HL-60/S4 treated with retinoic acid at 250 ng/mL for 4 days and 3 days (cell line): ENCODE measurements at regions not wholly inside any gene's neighbourhood (a gene's known extent, or its start where the extent isn't known, plus 50 kb on each side); places are given as distances from the start of the nearest gene placed in this dataset.

ENCODE experiments used
- in situ Hi-C: fragments of 300-500 bp; cut with MboI; formaldehyde crosslinking; loops from 2 replicates; pipeline ENCODE4 v1.7.0; 2022; ENCODE audit warnings: low sequenced_read_pairs

- in situ Hi-C loops, result no loop called here
These were observed 323.4 kb downstream of the LTN1 start for GRCh38 chr21:28669321-28669720.

- in situ Hi-C loops, result no loop called here
These were observed 328.9 kb downstream of the LTN1 start for GRCh38 chr21:28663754-28664153.

GRCh38 chr21:28663111-28663693 is 329.5 kb downstream of the LTN1 start:
- in situ Hi-C loops, result no loop called here

GRCh38 chr21:28657566-28657965 is 335.1 kb downstream of the LTN1 start:
- in situ Hi-C loops, result no loop called here

- in situ Hi-C loops, result no loop called here
These were observed 337.2 kb downstream of the LTN1 start for GRCh38 chr21:28655471-28655870.

GRCh38 chr21:28654406-28654805 is 338.3 kb downstream of the LTN1 start:
- in situ Hi-C loops, result no loop called here

- in situ Hi-C loops, result no loop called here
These were observed 347.9 kb downstream of the LTN1 start for GRCh38 chr21:28644762-28645161.

GRCh38 chr21:28642891-28643290 is 349.8 kb downstream of the LTN1 start:
- in situ Hi-C loops, result no loop called here

GRCh38 chr21:28641731-28642130 is 350.9 kb downstream of the LTN1 start:
- in situ Hi-C loops, result no loop called here

- in situ Hi-C loops, result no loop called here
These were observed 352.4 kb downstream of the LTN1 start for GRCh38 chr21:28640326-28640725.

- in situ Hi-C loops, result no loop called here
These were observed 352.9 kb downstream of the LTN1 start for GRCh38 chr21:28639737-28640136.

GRCh38 chr21:28636752-28637691 is 355.7 kb downstream of the LTN1 start:
- in situ Hi-C loops, result no loop called here

GRCh38 chr21:28635541-28635940 is 357.1 kb downstream of the LTN1 start:
- in situ Hi-C loops, result no loop called here

GRCh38 chr21:28633839-28634555 is 358.7 kb downstream of the LTN1 start:
- in situ Hi-C loops, result no loop called here

GRCh38 chr21:28632755-28633408 is 359.8 kb downstream of the LTN1 start:
- in situ Hi-C loops, result no loop called here

GRCh38 chr21:28627691-28628090 is 365.0 kb downstream of the LTN1 start:
- in situ Hi-C loops, result no loop called here

GRCh38 chr21:28627261-28627660 is 365.4 kb downstream of the LTN1 start:
- in situ Hi-C loops, result no loop called here

GRCh38 chr21:28624626-28625025 is 368.1 kb downstream of the LTN1 start:
- in situ Hi-C loops, result no loop called here

GRCh38 chr21:28617300-28617699 is 375.4 kb downstream of the LTN1 start:
- in situ Hi-C loops, result no loop called here

- in situ Hi-C loops, result no loop called here
These were observed 377.4 kb downstream of the LTN1 start for GRCh38 chr21:28615276-28615675.

- in situ Hi-C loops, result no loop called here
These were observed 377.9 kb downstream of the LTN1 start for GRCh38 chr21:28614791-28615190.
